ENCODE measurements at regions not wholly inside any gene's neighbourhood (a gene's known extent, or its start where the extent isn't known, plus 50 kb on each side); places are given as distances from the start of the nearest gene placed in this dataset.
A peak's percentile ranks its signal among the peaks of the same experiment; 100 is the strongest.

DNA sequence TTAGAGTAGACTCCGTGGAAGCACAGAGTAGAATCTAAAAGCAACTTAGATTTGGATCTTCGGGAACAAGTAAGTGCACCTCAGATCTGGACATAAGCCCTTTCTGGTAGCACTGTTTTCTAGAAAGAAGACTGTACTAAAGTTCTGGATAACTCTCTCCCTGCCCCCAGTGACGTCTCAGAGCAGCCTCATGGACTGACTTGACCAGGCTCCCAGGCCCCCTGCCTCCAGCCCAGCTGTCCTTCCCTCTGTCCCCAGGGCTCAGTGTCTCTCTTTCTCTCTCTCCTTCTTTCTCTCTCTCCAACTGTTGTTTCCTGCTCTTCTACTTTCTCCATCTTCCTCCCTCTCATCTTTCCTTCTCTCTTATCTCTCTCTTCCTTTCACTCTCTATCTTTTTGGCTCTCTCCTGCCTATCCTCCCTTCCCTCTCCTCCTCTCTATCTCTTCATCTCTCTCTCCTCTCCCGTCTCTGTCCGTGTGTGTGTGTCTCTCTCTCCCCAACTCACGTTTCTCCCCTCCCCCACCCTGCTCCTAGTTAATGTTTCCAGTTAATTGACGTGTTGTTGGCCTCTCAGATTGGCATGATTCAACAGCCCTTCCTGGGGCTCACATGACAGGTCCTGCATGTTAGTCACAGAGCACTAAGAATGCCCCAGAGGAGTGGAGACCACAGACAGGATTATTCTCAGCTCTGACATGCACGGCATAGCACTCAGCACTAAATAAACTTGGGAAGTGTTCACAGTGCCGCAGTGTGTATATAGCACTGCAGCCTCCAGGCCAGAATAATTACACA is 180.4 kb upstream of the FOXQ1 start:
- Histone ChIP-seq H3K4me3 (replicated peaks in 1 of 4; ENCODE audit: control extremely low read depth in 1 of 4, insufficient read depth in 1 of 4, low read depth in 3 of 4, low read length in 4 of 4) (no peak overlapping the region), H4K20me1 (ENCODE audit: control insufficient read depth, extremely low read depth, insufficient read depth, low read length) (no peaks in the 10 kb centered on the region), H3K27me3 (ENCODE audit: control insufficient read depth, insufficient read depth, low read length) (no peaks in the 10 kb centered on the region), H3K4me1 (ENCODE audit: control insufficient read depth, extremely low read depth, insufficient read depth, low read length) (peaks cover 15% of the 10 kb centered on the region), H3K4me2 (ENCODE audit: extremely low read depth, insufficient read depth, low read length) (no peak overlapping the region), H3K36me3 (ENCODE audit: control insufficient read depth, insufficient read depth, low read length) (no peaks in the 10 kb centered on the region), H3K9ac (ENCODE audit: insufficient read depth, low read length) (no peak overlapping the region), H3K27ac (ENCODE audit: insufficient read depth, low read length) (peak overlapping the region; percentile 46), H3K79me2 (ENCODE audit: control insufficient read depth, insufficient read depth, low read length) (no peaks in the 10 kb centered on the region), H3K9me3 (ENCODE audit: control insufficient read depth, insufficient read depth, low read depth, low read length) (no peaks in the 10 kb centered on the region), H2AFZ (ENCODE audit: low read length) (peak overlapping the region; percentile 18)
- no peak for TF ChIP-seq EZH2 (IDR thresholded peaks at IDR 0.05; ENCODE audit: low read length, missing control alignments)
- TF ChIP-seq, protein P1, sequence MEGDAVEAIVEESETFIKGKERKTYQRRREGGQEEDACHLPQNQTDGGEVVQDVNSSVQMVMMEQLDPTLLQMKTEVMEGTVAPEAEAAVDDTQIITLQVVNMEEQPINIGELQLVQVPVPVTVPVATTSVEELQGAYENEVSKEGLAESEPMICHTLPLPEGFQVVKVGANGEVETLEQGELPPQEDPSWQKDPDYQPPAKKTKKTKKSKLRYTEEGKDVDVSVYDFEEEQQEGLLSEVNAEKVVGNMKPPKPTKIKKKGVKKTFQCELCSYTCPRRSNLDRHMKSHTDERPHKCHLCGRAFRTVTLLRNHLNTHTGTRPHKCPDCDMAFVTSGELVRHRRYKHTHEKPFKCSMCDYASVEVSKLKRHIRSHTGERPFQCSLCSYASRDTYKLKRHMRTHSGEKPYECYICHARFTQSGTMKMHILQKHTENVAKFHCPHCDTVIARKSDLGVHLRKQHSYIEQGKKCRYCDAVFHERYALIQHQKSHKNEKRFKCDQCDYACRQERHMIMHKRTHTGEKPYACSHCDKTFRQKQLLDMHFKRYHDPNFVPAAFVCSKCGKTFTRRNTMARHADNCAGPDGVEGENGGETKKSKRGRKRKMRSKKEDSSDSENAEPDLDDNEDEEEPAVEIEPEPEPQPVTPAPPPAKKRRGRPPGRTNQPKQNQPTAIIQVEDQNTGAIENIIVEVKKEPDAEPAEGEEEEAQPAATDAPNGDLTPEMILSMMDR (conservative IDR thresholded peaks at IDR 0.05 in 1 of 2, IDR thresholded peaks at IDR 0.05 in 1 of 2; ENCODE audit: low read depth in 1 of 2, low read length in 2 of 2): no peak
- peak; percentile 62 to 83 for DNase-seq (ENCODE audit: low read depth in 2 of 2)

DNA sequence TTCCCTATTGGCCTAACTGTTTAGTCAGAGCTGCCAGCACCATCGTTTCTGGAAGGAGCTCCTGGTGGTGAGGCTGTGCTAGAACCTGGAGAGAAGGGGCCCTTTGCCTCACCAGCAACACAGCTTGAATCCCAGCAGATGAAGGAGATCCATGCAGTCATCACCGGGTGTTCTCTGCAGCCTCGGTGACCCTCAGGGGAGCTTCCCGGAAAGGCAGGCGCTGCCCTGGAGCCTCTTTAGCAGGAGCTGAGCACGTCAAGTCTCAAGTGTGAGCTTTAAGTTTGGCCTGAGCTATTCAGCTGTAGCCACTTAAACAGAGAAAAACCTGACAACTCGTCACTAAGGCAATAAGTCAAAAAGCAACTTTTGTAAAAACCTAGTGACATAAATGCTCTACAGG is 181.2 kb upstream of the FOXQ1 start:
- no peaks in the 10 kb centered on the region for H4K20me1 ChIP-seq (ENCODE audit: control insufficient read depth, extremely low read depth, insufficient read depth, low read length)
- H3K4me2 ChIP-seq (ENCODE audit: extremely low read depth, insufficient read depth, low read length): no peak overlapping the region
- H3K9ac ChIP-seq (ENCODE audit: insufficient read depth, low read length): no peak overlapping the region
- H3K4me1 ChIP-seq (ENCODE audit: control insufficient read depth, extremely low read depth, insufficient read depth, low read length): peaks cover 8% of the 10 kb centered on the region
- H2AFZ ChIP-seq (ENCODE audit: low read length): no peak overlapping the region
- no peak overlapping the region for H3K4me3 ChIP-seq (replicated peaks in 1 of 4; ENCODE audit: control extremely low read depth in 1 of 4, insufficient read depth in 1 of 4, low read depth in 3 of 4, low read length in 4 of 4)
- no peaks in the 10 kb centered on the region for H3K36me3 ChIP-seq (ENCODE audit: control insufficient read depth, insufficient read depth, low read length)
- no peaks in the 10 kb centered on the region for H3K9me3 ChIP-seq (ENCODE audit: control insufficient read depth, insufficient read depth, low read depth, low read length)
- no peak overlapping the region for H3K27ac ChIP-seq (ENCODE audit: insufficient read depth, low read length)
- DNase-seq (ENCODE audit: low read depth in 2 of 2): no peak
- H3K79me2 ChIP-seq (ENCODE audit: control insufficient read depth, insufficient read depth, low read length): no peaks in the 10 kb centered on the region
- no peaks in the 10 kb centered on the region for H3K27me3 ChIP-seq (ENCODE audit: control insufficient read depth, insufficient read depth, low read length)
- no peak for TF ChIP-seq EZH2 (IDR thresholded peaks at IDR 0.05; ENCODE audit: low read length, missing control alignments)
- TF ChIP-seq, protein P1 (conservative IDR thresholded peaks at IDR 0.05 in 1 of 2, IDR thresholded peaks at IDR 0.05 in 1 of 2; ENCODE audit: low read depth in 1 of 2, low read length in 2 of 2): no peak

DNA sequence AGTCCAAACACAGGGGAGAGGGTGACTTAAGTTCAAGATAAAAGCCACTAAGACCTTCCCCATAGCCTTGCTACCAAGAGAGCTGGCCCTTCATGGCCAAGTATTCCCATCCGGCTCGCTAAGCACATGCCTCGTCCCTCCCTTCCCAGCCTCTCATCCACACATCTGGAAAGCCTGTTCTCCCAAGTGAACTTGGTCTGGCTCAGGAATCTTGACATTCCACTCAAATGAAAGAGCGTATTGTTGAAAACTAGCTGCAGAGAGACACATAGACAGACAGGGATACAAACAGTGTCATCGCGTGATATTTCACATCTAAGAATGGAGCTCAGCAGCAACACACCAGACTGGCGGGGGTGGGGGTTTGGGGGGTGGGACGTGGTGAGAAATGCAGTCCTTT is 182.8 kb upstream of the FOXQ1 start:
- Histone ChIP-seq H3K4me1 (ENCODE audit: control insufficient read depth, extremely low read depth, insufficient read depth, low read length) (peaks cover 7% of the 10 kb centered on the region), H3K4me2 (ENCODE audit: extremely low read depth, insufficient read depth, low read length) (no peak overlapping the region)

More for the DNA sequence above, 182.8 kb upstream of the FOXQ1 start:
- TF ChIP-seq, protein P1 (conservative IDR thresholded peaks at IDR 0.05 in 1 of 2, IDR thresholded peaks at IDR 0.05 in 1 of 2; ENCODE audit: low read depth in 1 of 2, low read length in 2 of 2): no peak
- no peak for TF ChIP-seq EZH2 (IDR thresholded peaks at IDR 0.05; ENCODE audit: low read length, missing control alignments)
- no peak overlapping the region for H3K27ac ChIP-seq (ENCODE audit: insufficient read depth, low read length)
- no peaks in the 10 kb centered on the region for H4K20me1 ChIP-seq (ENCODE audit: control insufficient read depth, extremely low read depth, insufficient read depth, low read length)
- H3K9ac ChIP-seq (ENCODE audit: insufficient read depth, low read length): no peak overlapping the region
- H3K79me2 ChIP-seq (ENCODE audit: control insufficient read depth, insufficient read depth, low read length): no peaks in the 10 kb centered on the region
- no peak overlapping the region for H2AFZ ChIP-seq (ENCODE audit: low read length)
- H3K9me3 ChIP-seq (ENCODE audit: control insufficient read depth, insufficient read depth, low read depth, low read length): no peaks in the 10 kb centered on the region
- H3K36me3 ChIP-seq (ENCODE audit: control insufficient read depth, insufficient read depth, low read length): no peaks in the 10 kb centered on the region
- H3K4me3 ChIP-seq (replicated peaks in 1 of 4; ENCODE audit: control extremely low read depth in 1 of 4, insufficient read depth in 1 of 4, low read depth in 3 of 4, low read length in 4 of 4): no peak overlapping the region
- H3K27me3 ChIP-seq (ENCODE audit: control insufficient read depth, insufficient read depth, low read length): no peaks in the 10 kb centered on the region
- DNase-seq (ENCODE audit: low read depth in 2 of 2): peak; percentile 14 to 65
